Loucy (cell line): ENCODE measurements at regions not wholly inside any gene's neighbourhood (a gene's known extent, or its start where the extent isn't known, plus 50 kb on each side); places are given as distances from the start of the nearest gene placed in this dataset.

Experiments used
- H2AFZ ChIP-seq: fragments of 200-600 bp; sonication (generic); 2 replicates; pipeline ENCODE4 v1.6.0; 2016; ENCODE audit warnings: antibody characterized with exemption, mild to moderate bottlenecking, low read length, moderate library complexity
- H3F3A ChIP-seq: fragments of 200-600 bp; 2 replicates; pipeline ENCODE4 v1.6.0; 2016; ENCODE audit warnings: antibody characterized with exemption, low read depth, mild to moderate bottlenecking
- H3K27me3 ChIP-seq: fragments of 200-600 bp; sonication (generic); 2 replicates; pipeline ENCODE4 v1.6.1; 2014; ENCODE audit warnings: low read length, mild to moderate bottlenecking; ENCODE audit not compliant: insufficient read depth, poor library complexity, severe bottlenecking
- H3K36me3 ChIP-seq: fragments of 200-600 bp; sonication (generic); 2 replicates; pipeline ENCODE4 v1.6.1; 2016; ENCODE audit warnings: low read length; ENCODE audit not compliant: insufficient read depth
- H3K4me1 ChIP-seq: fragments of 200-600 bp; sonication (generic); 2 replicates; pipeline ENCODE4 v1.5.1; 2014; ENCODE audit warnings: low read length, mild to moderate bottlenecking; ENCODE audit not compliant: insufficient read depth, poor library complexity, severe bottlenecking
- H3K4me2 ChIP-seq: fragments of 200-600 bp; sonication (generic); 2 replicates; pipeline ENCODE4 v1.6.0; 2014; ENCODE audit warnings: antibody characterized with exemption, low read length, low read depth, mild to moderate bottlenecking; ENCODE audit not compliant: poor library complexity, severe bottlenecking
- H3K4me3 ChIP-seq: fragments of 200-600 bp; sonication (generic); 2 replicates; pipeline ENCODE4 v1.5.1; 2014; ENCODE audit warnings: low read length, mild to moderate bottlenecking, mixed read lengths; ENCODE audit not compliant: poor library complexity, severe bottlenecking
- H3K79me2 ChIP-seq: fragments of 200-600 bp; sonication (generic); 2 replicates; pipeline ENCODE4 v1.6.1; 2014; ENCODE audit warnings: low read length; ENCODE audit not compliant: insufficient read depth
- H3K9ac ChIP-seq: fragments of 200-600 bp; sonication (generic); 2 replicates; pipeline ENCODE4 v1.6.0; 2014; ENCODE audit warnings: mild to moderate bottlenecking, low read depth, low read length, moderate library complexity; ENCODE audit not compliant: poor library complexity, severe bottlenecking
- H3K9me2 ChIP-seq: fragments of 200-600 bp; sonication (generic); replicated peaks from 2 replicates; pipeline ENCODE4 v1.6.1; 2016; ENCODE audit warnings: low read depth, low read length, mixed read lengths
- H3K9me3 ChIP-seq: fragments of 200-600 bp; sonication (generic); 2 replicates; pipeline ENCODE4 v1.6.1; 2014; ENCODE audit warnings: mild to moderate bottlenecking, antibody characterized with exemption, low read length, low read depth; ENCODE audit not compliant: insufficient read depth
- H4K20me1 ChIP-seq: fragments of 200-600 bp; sonication (generic); 2 replicates; pipeline ENCODE4 v1.6.0; 2014; ENCODE audit warnings: antibody characterized with exemption, low read length, mild to moderate bottlenecking; ENCODE audit not compliant: insufficient read depth, poor library complexity, severe bottlenecking
- CTCF ChIP-seq: fragments of 200-600 bp; sonication (generic); conservative IDR thresholded peaks from 2 replicates; pipeline ENCODE4 v1.5.1; 2014; ENCODE audit warnings: mild to moderate bottlenecking, antibody characterized with exemption, low read length
- EZH2phosphoT487 ChIP-seq: fragments of 200-600 bp; IDR thresholded peaks from 2 replicates; pipeline ENCODE4 v1.6.1; 2018; ENCODE audit warnings: antibody characterized with exemption, mild to moderate bottlenecking, moderate library complexity, borderline replicate concordance

DNA sequence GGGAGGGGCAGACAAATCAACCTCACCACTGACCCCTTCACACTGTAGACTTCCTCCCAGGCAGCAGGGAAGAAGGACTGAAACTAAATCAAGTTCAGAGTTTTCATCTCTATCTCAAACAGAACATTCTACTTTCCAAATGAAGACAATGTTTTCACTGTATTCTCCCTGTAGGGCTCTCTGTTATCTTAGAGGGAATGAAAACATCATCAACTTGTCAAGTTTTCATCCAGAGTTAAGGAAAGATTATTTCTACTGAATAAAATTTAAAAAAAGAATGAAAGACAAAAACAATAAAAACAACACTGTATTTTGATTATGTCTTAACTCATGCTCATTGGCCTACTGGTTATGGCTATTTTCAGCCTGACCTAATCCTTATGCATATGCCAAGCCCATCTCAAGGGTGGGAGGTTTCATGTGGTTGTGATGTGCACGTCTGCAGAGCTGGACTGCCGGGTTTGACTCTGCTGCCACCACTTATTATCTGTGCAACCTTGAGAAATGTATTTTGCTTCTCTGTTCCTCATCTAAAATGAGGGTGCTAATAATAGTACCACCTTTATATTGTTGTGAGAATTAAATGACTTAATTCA is 152.0 kb upstream of the AVPR1A start:
- H4K20me1 ChIP-seq: no peaks in the 10 kb centered on the region
- H3K4me2 ChIP-seq: peak overlapping the region; percentile 39
- peaks cover 5% of the 10 kb centered on the region for H3F3A ChIP-seq
- H3K79me2 ChIP-seq: no peaks in the 10 kb centered on the region
- H2AFZ ChIP-seq: no peak overlapping the region
- no peaks in the 10 kb centered on the region for H3K9me3 ChIP-seq
- peaks cover 26% of the 10 kb centered on the region for H3K4me1 ChIP-seq
- no peaks in the 10 kb centered on the region for H3K9me2 ChIP-seq
- H3K4me3 ChIP-seq: no peak overlapping the region
- TF ChIP-seq CTCF (no peak), EZH2phosphoT487 (no peak)
- H3K27me3 ChIP-seq: peaks cover 36% of the 10 kb centered on the region
- H3K9ac ChIP-seq: no peak overlapping the region
- no peaks in the 10 kb centered on the region for H3K36me3 ChIP-seq

DNA sequence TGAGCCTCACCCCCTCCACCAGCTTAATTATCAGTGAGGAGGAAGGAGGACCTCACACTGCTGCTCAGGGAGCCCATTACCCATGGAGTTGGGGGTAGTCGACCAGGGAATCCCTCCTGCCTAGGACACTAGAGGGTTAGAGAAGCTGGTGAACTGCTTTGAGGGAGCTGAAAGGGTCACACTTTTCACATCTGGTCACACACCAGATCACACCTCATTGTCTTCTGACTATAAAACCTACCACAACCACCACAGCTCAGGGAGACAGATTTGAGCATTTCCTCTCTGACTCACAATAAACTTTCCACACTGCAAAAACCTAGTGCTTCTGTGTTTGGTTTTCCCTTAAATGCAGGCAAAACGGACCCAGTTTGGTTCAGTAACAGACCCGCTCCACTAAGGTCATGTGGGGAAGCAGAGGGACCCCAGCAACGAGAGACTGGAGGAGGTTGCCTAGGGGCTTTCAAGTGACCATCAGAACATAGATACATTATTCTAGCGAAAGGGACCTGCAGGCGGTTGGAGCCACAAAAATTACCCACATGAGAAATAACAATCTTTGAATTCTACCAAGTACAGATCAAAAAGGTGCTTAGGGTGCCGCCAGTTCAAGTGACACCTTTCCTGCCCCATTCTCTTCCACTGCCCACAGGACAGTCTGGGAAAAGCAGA is 151.4 kb upstream of the AVPR1A start:
- H3K36me3 ChIP-seq: no peaks in the 10 kb centered on the region
- no peaks in the 10 kb centered on the region for H3K79me2 ChIP-seq
- peaks cover 5% of the 10 kb centered on the region for H3F3A ChIP-seq
- H3K4me3 ChIP-seq: no peak overlapping the region
- H3K4me2 ChIP-seq: peak overlapping the region; percentile 39
- H3K9me3 ChIP-seq: no peaks in the 10 kb centered on the region
- no peak overlapping the region for H3K9ac ChIP-seq
- H2AFZ ChIP-seq: no peak overlapping the region
- H3K9me2 ChIP-seq: no peaks in the 10 kb centered on the region
- no peaks in the 10 kb centered on the region for H4K20me1 ChIP-seq
- peaks cover 42% of the 10 kb centered on the region for H3K27me3 ChIP-seq
- H3K4me1 ChIP-seq: peaks cover 26% of the 10 kb centered on the region
- TF ChIP-seq CTCF (no peak), EZH2phosphoT487 (no peak)

- H4K20me1 ChIP-seq: no peaks in the 10 kb centered on the region
- no peak overlapping the region for H3K4me3 ChIP-seq
- H3K9me2 ChIP-seq: no peaks in the 10 kb centered on the region
- no peak for TF ChIP-seq CTCF
- H2AFZ ChIP-seq: no peak overlapping the region
- peaks cover 26% of the 10 kb centered on the region for H3K4me1 ChIP-seq
- no peaks in the 10 kb centered on the region for H3K79me2 ChIP-seq
- H3K27me3 ChIP-seq: peaks cover 42% of the 10 kb centered on the region
- no peaks in the 10 kb centered on the region for H3K36me3 ChIP-seq
- H3F3A ChIP-seq: peaks cover 5% of the 10 kb centered on the region
- no peaks in the 10 kb centered on the region for H3K9me3 ChIP-seq
- no peak overlapping the region for H3K9ac ChIP-seq
- no peak overlapping the region for H3K4me2 ChIP-seq
These were observed 150.3 kb upstream of the AVPR1A start for GRCh38 chr12:63301311-63301710.
